Stimulated activated CD4-positive, alpha-beta T cell treated with anti-CD3 and anti-CD28 coated beads, Interleukin-2, amount 100 ng/mL, for 4 hours (primary cell): ENCODE measurements at regions not wholly inside any gene's neighbourhood (a gene's known extent, or its start where the extent isn't known, plus 50 kb on each side); places are given as distances from the start of the nearest gene placed in this dataset.
"Not testable (repeated sequence)": the region's sequence is repeated elsewhere in the genome, so short reads cannot be mapped to it uniquely, and the experiment has no call there.

ENCODE experiments used
- DNase-seq: peaks from one replicate; pipeline ENCODE4 v3.0.0-alpha.2; 2020; ENCODE audit warnings: low read depth

DNA sequence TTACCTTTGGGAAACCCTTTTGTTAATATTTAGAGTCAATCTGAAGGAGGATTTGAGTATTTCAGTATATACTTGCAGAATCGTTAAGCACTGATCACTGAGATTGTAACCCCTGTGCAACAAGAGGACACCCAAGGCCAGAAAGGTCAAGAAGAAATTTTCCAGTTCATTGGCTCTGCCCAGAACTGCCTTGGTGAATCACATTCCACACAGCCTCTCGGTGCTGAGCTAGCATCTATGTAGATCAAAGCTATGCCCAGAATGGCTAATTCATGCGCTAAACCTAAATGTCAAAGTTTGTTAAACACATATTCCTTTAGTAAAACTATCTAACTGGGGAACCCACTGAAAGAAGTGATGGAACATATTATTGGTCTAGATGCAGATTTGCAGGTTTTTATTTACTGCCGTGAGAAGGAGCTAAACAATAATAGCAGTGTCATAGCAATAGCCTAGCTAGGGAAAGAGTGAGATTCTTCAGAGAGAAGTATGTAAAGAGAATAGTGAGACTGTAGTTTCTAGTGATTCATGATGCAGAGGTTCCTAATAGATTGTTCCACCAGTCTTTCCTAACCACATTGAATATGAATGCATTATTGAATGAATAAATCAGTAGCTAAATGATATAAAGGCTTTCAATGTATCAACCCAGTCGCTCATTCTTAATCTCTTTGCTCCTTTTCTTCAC is 423.2 kb upstream of the CRIM1 start:
- DNase-seq, result no peak

GRCh38 chr2:35931626-35932025 is 424.0 kb upstream of the CRIM1 start:
- no peak for DNase-seq

GRCh38 chr2:35931115-35931514 is 424.5 kb upstream of the CRIM1 start:
- no peak for DNase-seq

GRCh38 chr2:35929551-35929950 is 426.0 kb upstream of the CRIM1 start:
- no peak for DNase-seq

GRCh38 chr2:35920061-35920460 is 435.5 kb upstream of the CRIM1 start:
- DNase-seq, result no peak

GRCh38 chr2:35915261-35915660 is 440.3 kb upstream of the CRIM1 start:
- DNase-seq, result no peak

- DNase-seq, result no peak
Measured at GRCh38 chr2:35891936-35892335, 463.6 kb upstream of the CRIM1 start.

- no peak for DNase-seq
Measured at GRCh38 chr2:35891528-35891927, 464.1 kb upstream of the CRIM1 start.

GRCh38 chr2:35887146-35887545 is 468.4 kb upstream of the CRIM1 start:
- DNase-seq, result no peak

- no peak for DNase-seq
Measured at GRCh38 chr2:35873921-35874320, 481.7 kb upstream of the CRIM1 start.

- DNase-seq, result no peak
Measured at GRCh38 chr2:35871672-35872071, 483.9 kb upstream of the CRIM1 start.

DNA sequence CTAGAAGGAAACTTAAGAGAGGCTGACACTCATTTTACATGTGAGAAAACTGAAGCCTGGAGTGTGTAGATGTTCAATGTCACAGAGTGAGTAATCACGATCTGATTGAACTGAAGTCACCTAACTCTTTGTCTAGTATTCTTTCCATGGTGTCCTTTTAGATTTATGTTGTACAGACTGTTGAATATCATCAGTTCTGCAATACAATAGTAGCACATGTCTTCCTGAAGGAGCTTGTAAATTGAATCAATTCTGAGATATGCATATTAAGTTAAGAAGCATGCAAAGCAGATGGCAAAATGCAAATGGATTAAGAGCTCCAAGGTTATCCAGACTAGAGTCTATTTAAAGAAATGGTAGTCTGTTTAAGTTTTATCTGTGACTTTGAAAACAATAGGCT is 484.9 kb upstream of the CRIM1 start:
- DNase-seq, result no peak

DNA sequence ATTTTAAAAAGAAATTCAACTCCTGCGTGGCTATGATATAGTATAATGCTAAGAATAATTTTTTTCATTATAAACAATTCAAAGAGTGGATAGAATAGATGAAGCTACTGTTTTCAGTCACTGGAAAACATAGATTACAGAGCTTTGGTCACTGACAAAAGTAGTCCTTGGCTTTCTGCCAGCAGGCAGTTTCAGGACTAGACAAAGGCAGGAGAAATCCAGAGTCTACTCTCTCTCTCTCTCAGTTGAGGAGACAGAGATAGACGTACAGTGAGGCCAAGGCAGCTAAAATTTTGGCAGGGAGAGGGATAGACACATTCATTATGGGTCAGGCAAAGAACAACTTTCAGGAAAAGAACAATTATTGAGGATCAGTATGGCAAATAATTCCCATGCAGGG is 491.4 kb upstream of the CRIM1 start:
- DNase-seq, result no peak

DNA sequence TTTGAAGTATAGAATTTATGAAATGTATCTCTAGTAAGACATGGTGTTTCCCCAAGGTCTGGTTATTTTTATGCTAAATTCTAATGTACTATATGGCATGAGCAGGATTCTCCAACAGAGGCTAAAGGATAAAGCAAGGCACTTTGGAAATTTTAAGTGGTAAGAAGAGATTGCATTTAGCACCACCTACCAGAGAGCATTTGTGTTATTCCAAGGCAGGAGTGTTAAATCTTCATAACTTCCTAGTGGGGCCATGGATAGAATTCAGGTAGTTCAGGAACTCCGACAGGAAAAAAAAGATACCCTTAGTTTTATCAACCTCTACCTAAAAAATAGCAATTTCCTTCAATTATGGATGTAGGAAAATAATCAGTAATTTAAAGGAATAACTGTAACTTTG is 497.4 kb upstream of the CRIM1 start:
- no peak for DNase-seq

GRCh38 chr2:35857498-35857897 is 498.1 kb upstream of the CRIM1 start:
- DNase-seq, result no peak

- no peak for DNase-seq
Measured at GRCh38 chr2:35831385-35831784, 524.2 kb upstream of the CRIM1 start.

DNA sequence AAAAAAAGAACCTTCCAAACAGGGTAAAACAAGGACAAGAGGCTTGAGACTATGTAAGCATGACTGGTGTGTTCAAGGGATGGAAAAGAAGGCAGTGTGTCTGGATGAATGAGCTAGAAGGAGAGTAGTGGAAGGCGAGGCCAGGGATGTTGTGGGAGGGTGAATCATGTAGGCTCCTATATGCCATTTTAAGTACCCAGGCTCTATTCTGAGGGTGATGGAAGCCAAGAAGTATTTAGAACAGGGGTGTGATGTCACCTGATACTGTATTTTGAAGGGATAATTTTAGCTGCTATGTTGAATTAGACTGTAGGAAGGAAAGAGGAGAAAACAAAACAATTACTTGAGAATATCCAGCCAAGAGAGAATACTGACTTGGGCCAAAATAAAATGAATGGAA is 524.7 kb upstream of the CRIM1 start:
- DNase-seq, result no peak

DNA sequence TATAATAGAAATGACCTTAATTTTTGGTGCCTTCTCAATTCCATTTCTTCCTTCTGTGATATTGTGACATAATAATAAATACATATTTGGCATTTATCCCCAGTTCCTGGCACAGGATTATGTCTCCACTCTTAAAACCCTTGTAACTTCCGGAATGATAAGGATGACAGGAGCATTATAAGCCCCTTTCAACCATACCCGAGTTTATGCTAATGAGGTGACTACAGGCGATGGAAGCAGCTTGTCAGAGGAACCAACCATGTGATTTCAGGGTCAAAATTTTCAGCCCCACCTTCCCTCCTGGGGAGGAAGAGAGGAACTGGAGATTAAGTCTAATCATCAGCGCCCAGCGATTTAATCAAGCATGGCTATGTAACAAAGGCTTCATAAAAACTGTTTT is 528.5 kb upstream of the CRIM1 start:
- DNase-seq, result no peak

DNA sequence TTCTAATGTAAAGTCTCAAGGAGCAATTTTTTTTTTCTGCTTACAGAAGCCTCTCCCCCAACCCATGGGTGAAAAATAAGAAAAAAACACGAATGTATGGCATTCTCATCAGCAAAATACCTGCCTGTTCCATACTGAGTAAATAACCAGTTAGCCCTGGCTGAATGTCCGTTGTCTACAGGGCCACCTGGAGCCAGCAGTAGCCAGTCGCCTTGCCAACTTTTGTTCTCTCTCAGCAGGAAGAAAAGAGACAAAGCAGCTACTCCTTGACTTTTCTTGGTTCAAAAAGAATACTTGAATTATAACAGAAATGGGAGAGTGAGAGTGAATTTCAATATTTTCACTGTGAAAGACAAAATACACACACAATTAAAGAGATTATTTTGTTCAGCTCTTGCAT is 532.9 kb upstream of the CRIM1 start:
- DNase-seq, result no peak

DNA sequence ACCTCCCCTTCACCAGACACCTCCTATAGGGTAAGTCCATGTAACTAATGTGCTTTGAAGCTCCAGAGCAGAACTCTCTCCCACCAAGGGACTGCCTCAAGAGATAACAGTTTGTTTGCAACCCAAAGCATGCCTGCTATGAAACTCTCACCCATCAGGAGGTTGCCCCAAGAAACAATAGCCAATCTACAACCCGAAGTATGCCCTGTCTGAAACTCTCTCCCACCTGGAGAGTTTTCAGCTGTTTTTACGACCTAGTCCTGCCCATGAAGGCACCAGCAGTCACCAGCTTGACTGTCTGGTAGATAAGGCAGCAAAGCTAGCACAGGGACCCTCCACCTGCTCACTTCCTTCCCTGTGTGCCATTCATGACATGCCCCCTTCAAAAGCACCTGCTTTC is 533.9 kb upstream of the CRIM1 start:
- no peak for DNase-seq

DNA sequence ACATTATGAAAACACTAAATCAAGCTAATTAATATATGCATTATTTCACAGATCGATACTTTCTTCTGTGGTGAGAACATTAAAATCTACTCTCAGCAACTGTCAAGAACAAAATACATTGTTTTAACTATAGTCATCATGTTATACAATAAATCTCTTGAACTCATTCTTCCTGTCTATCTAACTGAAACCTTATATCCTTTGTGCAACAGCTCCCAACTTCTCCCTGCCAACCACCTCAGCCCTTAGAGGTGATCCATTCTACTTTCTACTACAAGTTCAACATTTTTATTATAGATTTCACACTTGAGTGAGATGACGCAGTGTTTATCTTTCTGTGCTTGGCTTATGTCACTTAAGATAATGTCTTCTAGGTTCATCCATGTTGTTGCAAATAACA is 535.2 kb upstream of the CRIM1 start:
- no peak for DNase-seq

DNA sequence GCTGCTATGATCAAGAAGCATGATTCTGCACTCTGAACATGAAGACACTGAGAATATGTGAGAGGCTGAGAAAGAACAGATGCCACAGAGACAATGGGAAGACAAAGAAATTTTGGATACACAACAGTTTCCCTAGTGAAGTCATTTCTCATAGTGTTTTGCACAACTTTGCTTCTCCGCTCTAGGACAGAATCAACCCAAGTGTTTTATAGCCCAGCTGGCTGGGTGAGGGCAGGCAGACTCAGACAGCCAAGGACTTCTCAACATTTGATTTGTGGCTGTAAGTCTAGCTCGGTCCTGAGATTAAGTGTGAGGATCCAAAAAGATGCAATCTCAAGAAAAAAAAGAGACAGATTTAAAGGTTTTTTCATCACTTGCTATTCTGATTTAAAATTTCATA is 536.5 kb upstream of the CRIM1 start:
- no peak for DNase-seq

- DNase-seq, result not testable (repeated sequence)
Measured at GRCh38 chr2:35818359-35818758, 537.2 kb upstream of the CRIM1 start.

DNA sequence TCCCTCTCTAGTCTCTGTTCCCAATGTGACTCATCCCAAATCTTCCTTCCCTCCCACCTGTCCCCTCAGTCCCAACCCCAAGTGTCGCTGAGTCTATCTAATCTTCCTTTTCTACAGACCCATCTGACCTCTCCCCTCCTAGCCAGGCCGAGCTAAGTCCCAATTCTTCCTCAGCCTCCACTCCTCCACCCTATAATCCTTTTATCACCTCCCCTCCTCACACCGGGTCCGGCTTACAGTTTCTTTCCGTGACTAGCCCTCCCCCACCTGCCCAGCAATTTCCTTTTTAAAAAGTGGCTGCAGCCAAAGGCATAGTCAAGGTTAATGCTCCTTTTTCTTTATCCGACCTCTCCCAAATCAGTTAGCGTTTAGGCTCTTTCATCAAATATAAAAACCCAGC is 541.0 kb upstream of the CRIM1 start:
- not testable (repeated sequence) for DNase-seq

- DNase-seq, result no peak
Measured at GRCh38 chr2:35803126-35803525, 552.5 kb upstream of the CRIM1 start.
